GM12878 (cell line): ENCODE measurements at regions not wholly inside any gene's neighbourhood (a gene's known extent, or its start where the extent isn't known, plus 50 kb on each side); places are given as distances from the start of the nearest gene placed in this dataset.
"Not testable (repeated sequence)": the region's sequence is repeated elsewhere in the genome, so short reads cannot be mapped to it uniquely, and the experiment has no call there.

ENCODE experiments used
- ATAC-seq: fragments of 200-7000 bp; cut with Tn5 transposase; 3 replicates; pipeline ENCODE4 v1.9.1; 2020; ENCODE audit warnings: mild to moderate bottlenecking, moderate library complexity
- BruUV-seq: library from RNA; stranded (reverse); fragments of 400-500 nt; replicated peaks from 2 replicates; lab custom pipeline; 2021; lab: Mats Ljungman, UMichigan
- CTCF ChIA-PET: fragments of 300-600 bp; sonication (Branson Sonifier 250); formaldehyde crosslinking; extraction: SDS; loops from one replicate; lab custom pipeline; 2021; ENCODE audit warnings: inconsistent platforms; lab: Yijun Ruan, JAX
- POLR2A ChIA-PET: fragments of 350-600 bp; formaldehyde crosslinking; extraction: SDS; loops from one replicate; lab custom pipeline; 2021; ENCODE audit warnings: inconsistent platforms; lab: Charles Lee
- RAD21 ChIA-PET: fragments of 300-600 bp; sonication (Branson Sonifier 250); formaldehyde crosslinking; loops from one replicate; lab custom pipeline; 2023; ENCODE audit warnings: antibody characterized with exemption; ENCODE audit not compliant: unreplicated experiment; lab: Charles Lee
- SMC1A ChIA-PET: fragments of 300-600 bp; sonication (Branson Sonifier 250); formaldehyde crosslinking; loops from one replicate; lab custom pipeline; 2023; ENCODE audit not compliant: unreplicated experiment, uncharacterized antibody; lab: Charles Lee
- DNase-seq: peaks from one replicate; pipeline ENCODE4 v3.0.0-alpha.2; 2011; ENCODE audit warnings: low read depth, low spot score
- FAIRE-seq: peaks from 3 replicates; lab custom pipeline; 2011; peaks lifted over from hg19 to GRCh38; lab: Jason Lieb, UNC
- H2AFZ ChIP-seq: 2 replicates; pipeline ENCODE4 v1.6.0; 2011; ENCODE audit warnings: low read depth, low read length, control low read depth; ENCODE audit not compliant: control insufficient read depth
- H3K27ac ChIP-seq: 2 replicates; pipeline ENCODE4 v1.5.1; 2011; ENCODE audit warnings: control low read depth; ENCODE audit not compliant: control insufficient read depth, insufficient read depth
- H3K27me3 ChIP-seq, 2 experiments: replicated peaks in 1 of 2; 2 replicates each; pipeline versions ENCODE4 v1.6.0 to v1.6.1; 2011; ENCODE audit warnings: low read length in 1 of 2; ENCODE audit not compliant: control insufficient read depth in 2 of 2, insufficient read depth in 2 of 2
- H3K36me3 ChIP-seq, 2 experiments: 2 replicates each; pipeline ENCODE4 v1.5.1; 2011; ENCODE audit warnings: low read length in 1 of 2; ENCODE audit not compliant: control insufficient read depth in 2 of 2, insufficient read depth in 2 of 2
- H3K4me1 ChIP-seq: 2 replicates; pipeline ENCODE4 v1.6.1; 2011; ENCODE audit warnings: mild to moderate bottlenecking, low read length, moderate library complexity, mixed read lengths; ENCODE audit not compliant: control insufficient read depth, insufficient read depth
- H3K4me2 ChIP-seq: 2 replicates; pipeline ENCODE4 v1.6.0; 2011; ENCODE audit warnings: control low read depth; ENCODE audit not compliant: control insufficient read depth, insufficient read depth
- H3K4me3 ChIP-seq: fragments of 200-600 bp; sonication (generic); 2 replicates; pipeline ENCODE4 v1.5.1; 2016
- H3K79me2 ChIP-seq: 2 replicates; pipeline ENCODE4 v1.6.0; 2011; ENCODE audit warnings: low read length; ENCODE audit not compliant: control insufficient read depth, insufficient read depth
- H3K9ac ChIP-seq: 2 replicates; pipeline ENCODE4 v1.8.0; 2011; ENCODE audit warnings: low read length, control low read depth, mixed read lengths; ENCODE audit not compliant: control insufficient read depth, insufficient read depth
- H3K9me3 ChIP-seq: replicated peaks from 3 replicates; pipeline ENCODE4 v1.5.1; 2011; ENCODE audit warnings: mild to moderate bottlenecking, low read length; ENCODE audit not compliant: control insufficient read depth, insufficient read depth
- H4K20me1 ChIP-seq: 2 replicates; pipeline ENCODE4 v1.6.0; 2011; ENCODE audit not compliant: control insufficient read depth, insufficient read depth
- WGBS: methylation state at CpG from one replicate; pipeline ENCODE4 v1.1.6; 2016; ENCODE audit warnings: low lambda C conversion rate; ENCODE audit not compliant: insufficient replicate concordance, insufficient coverage; ENCODE audit errors: missing lambda C conversion rate; 5-methylcytosine and 5-hydroxymethylcytosine counted together
- in situ Hi-C: fragments of 300-500 bp; cut with MboI; formaldehyde crosslinking; loops from 9 replicates; pipeline ENCODE4 v1.14.3; 2018; ENCODE audit warnings: mixed read lengths
- intact Hi-C: fragments of 100-400 bp; cut with micrococcal nuclease; formaldehyde crosslinking; loops from one replicate; pipeline ENCODE4 v1.14.2; 2022; ENCODE audit not compliant: unreplicated experiment

DNA sequence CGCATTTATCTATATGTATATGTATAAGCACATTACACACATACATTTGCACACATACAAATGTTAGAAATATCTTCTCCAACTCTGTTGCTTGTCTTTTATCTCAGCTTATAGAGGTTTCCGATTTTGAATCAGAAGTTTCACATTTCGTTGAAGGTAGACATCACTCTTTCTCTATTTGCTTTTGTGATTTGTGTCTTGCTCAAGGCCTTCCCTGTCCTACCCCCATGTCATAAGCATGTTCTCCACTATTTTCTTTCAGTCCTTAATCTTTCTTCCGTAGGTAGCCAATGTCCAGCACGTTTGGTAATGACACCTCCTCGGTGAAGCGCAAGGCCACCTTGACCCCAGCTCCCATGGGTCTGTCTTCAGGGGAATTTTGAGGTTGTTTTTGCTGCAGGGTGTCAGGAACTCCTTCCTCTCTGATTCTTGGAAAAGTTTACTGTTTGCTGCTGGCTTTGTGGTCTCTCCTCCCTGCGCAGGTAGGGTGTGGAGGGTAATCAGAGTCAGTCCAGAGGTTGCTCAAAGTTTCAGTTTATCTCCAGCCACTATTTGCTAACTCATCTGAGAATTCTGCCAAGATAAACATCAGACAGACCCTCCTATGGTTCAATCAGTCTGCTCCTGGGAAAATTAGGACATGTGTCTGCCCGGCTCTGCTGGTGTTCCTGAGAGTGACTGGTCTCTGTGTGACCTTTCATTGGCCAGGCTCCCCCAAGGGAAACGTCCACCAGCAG lies 171.7 kb downstream of the BCL2L11 start:
- H3K27me3 ChIP-seq, DNase-seq, H3K4me2 ChIP-seq, H3K27ac ChIP-seq, CTCF ChIA-PET, RAD21 ChIA-PET, H3K4me1 ChIP-seq, H4K20me1 ChIP-seq, POLR2A ChIA-PET, BruUV-seq, intact Hi-C loops, SMC1A ChIA-PET, H3K4me3 ChIP-seq, H2AFZ ChIP-seq, H3K9ac ChIP-seq, H3K9me3 ChIP-seq, in situ Hi-C loops, FAIRE-seq, H3K36me3 ChIP-seq, H3K79me2 ChIP-seq: not testable (repeated sequence)
- peak; percentile 31; the same call in 1 of the 3 replicates for ATAC-seq
- 0% methylated on average over 7 of the region's 10 CpGs for WGBS

DNA sequence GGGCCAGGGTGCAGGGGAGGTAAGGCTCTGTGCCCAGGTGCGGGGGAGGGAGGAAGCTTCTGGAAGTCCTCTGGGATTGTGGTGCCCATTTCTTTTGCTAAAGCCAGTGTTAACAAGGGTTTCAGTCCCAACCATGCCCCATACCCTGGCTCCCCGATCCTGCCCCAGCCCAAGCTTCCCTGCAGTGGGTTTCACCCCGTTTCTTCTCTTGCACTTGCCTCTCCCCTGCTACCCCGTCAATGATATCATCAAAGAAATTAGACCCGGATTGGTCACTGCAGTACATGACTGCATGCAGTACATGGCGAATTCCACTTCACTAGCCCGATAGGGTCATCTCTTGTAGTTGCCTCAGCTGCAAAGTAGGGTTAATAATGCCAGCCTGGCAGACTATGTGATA lies 174.0 kb downstream of the BCL2L11 start:
- POLR2A ChIA-PET, BruUV-seq: not testable (repeated sequence)
- WGBS = 75% methylated on average over 2 of the region's 7 CpGs

DNA sequence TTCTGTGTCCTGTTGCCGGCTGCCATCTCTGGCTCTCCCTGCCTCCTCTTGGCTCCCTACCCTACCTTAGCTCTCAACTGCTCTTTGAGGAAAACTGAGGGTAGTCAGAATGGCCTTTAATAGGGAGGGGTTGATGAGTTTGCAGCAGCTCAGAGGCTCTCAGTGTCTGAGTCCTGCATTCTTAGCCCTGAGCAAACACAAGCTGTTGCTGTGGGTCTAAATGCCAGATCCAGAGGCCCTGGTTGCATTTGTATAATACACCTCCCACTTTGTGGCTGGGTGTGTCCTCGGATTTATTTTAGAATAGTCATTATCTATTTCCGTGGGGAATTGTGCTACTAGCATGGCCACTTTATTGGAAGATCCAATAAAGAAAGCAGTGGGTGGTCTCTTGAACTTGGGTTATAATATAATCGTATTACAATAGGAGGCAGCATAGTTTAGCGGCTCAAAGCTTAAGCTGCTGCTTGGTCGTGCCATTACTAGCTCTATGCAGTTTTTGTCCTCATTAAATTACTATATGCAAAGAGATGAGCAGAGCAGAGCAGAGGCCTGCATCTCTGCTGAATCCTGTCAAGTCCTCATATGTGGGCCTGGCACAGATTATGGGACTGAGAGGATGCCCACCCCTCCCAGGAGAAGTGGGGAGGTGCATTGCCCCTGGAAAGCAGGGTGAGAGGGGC lies 175.5 kb downstream of the BCL2L11 start:
- H3K79me2 ChIP-seq, CTCF ChIA-PET, RAD21 ChIA-PET, in situ Hi-C loops, DNase-seq, intact Hi-C loops, H3K4me3 ChIP-seq, POLR2A ChIA-PET, FAIRE-seq, H3K36me3 ChIP-seq, H3K27me3 ChIP-seq, BruUV-seq, H3K4me1 ChIP-seq, H3K27ac ChIP-seq, H3K9me3 ChIP-seq, ATAC-seq, H4K20me1 ChIP-seq, H3K4me2 ChIP-seq, H2AFZ ChIP-seq, SMC1A ChIA-PET, H3K9ac ChIP-seq: not testable (repeated sequence)
- 55% methylated on average over 5 of the region's 6 CpGs for WGBS

More for the DNA sequence above, 174.0 kb downstream of the BCL2L11 start:
- ATAC-seq, intact Hi-C loops, H4K20me1 ChIP-seq, H3K9ac ChIP-seq, H2AFZ ChIP-seq, H3K4me1 ChIP-seq, CTCF ChIA-PET, H3K27ac ChIP-seq, RAD21 ChIA-PET, in situ Hi-C loops, H3K4me3 ChIP-seq, H3K4me2 ChIP-seq, H3K36me3 ChIP-seq, H3K9me3 ChIP-seq, H3K79me2 ChIP-seq, DNase-seq, H3K27me3 ChIP-seq, SMC1A ChIA-PET: not testable (repeated sequence)
- FAIRE-seq = peak; percentile 38

DNA sequence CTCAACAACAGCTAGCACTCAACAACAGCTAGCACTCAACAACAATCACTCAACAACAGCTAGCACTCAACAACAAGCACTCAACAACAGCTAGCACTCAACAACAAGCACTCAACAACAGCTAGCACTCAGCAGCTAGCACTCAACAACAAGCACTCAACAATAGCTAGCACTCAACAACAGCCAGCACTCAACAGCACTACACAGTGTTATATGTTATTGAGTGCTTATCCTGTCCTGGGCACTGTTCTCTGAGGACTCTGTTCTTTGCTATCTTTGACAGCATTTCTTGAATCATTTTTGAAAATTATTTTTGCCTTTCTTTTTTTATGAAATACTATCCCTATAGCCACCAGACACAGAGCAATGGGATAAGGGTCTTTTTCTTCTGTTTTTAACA lies 176.4 kb downstream of the BCL2L11 start:
- H3K36me3 ChIP-seq, H3K79me2 ChIP-seq, H3K27me3 ChIP-seq, RAD21 ChIA-PET, in situ Hi-C loops, H3K4me1 ChIP-seq, POLR2A ChIA-PET, BruUV-seq, H4K20me1 ChIP-seq, SMC1A ChIA-PET, CTCF ChIA-PET, H3K9me3 ChIP-seq, H3K4me2 ChIP-seq, H3K27ac ChIP-seq, intact Hi-C loops, DNase-seq, FAIRE-seq, ATAC-seq, H2AFZ ChIP-seq, H3K9ac ChIP-seq, H3K4me3 ChIP-seq: not testable (repeated sequence)
